Chondrocyte (in vitro differentiated cells): ENCODE measurements at regions not wholly inside any gene's neighbourhood (a gene's known extent, or its start where the extent isn't known, plus 50 kb on each side); places are given as distances from the start of the nearest gene placed in this dataset.
A peak's percentile ranks its signal among the peaks of the same experiment; 100 is the strongest.

Experiments used
- DNase-seq: peaks from one replicate; pipeline ENCODE4 v3.0.0; 2021; ENCODE audit warnings: mixed read lengths, low spot score
- H3K27ac Mint-ChIP-seq: one replicate; pipeline ENCODE4 v1.8.0; 2021; ENCODE audit warnings: mild to moderate bottlenecking, moderate library complexity, mixed read lengths; ENCODE audit not compliant: unreplicated experiment
- H3K27me3 Mint-ChIP-seq: 2 replicates; pipeline ENCODE4 v1.8.0; 2021; ENCODE audit warnings: low read depth, mixed read lengths
- H3K36me3 Mint-ChIP-seq: 2 replicates; pipeline ENCODE4 v1.8.0; 2021; ENCODE audit warnings: low read depth, mixed read lengths
- H3K4me1 Mint-ChIP-seq: 2 replicates; pipeline ENCODE4 v1.8.0; 2021; ENCODE audit warnings: low read depth, mild to moderate bottlenecking, mixed read lengths
- H3K4me3 Mint-ChIP-seq: one replicate; pipeline ENCODE4 v1.8.0; 2021; ENCODE audit warnings: mild to moderate bottlenecking, moderate library complexity, mixed read lengths; ENCODE audit not compliant: unreplicated experiment
- H3K9me3 Mint-ChIP-seq: 2 replicates; pipeline ENCODE4 v1.8.0; 2021; ENCODE audit warnings: low read depth, mixed read lengths
- CTCF ChIP-seq: fragments of 200-600 bp; sonication (generic); IDR thresholded peaks from 2 replicates; pipeline ENCODE4 v1.5.0; 2021; ENCODE audit warnings: antibody characterized with exemption, mild to moderate bottlenecking, moderate library complexity

GRCh38 chr12:58479401-58479800 lies 440.9 kb downstream of the LRIG3 start:
- Mint-ChIP-seq H3K4me3 (no peak overlapping the region), H3K4me1 (peaks cover 3% of the 10 kb centered on the region), H3K36me3 (peaks cover 2% of the 10 kb centered on the region), H3K27me3 (no peaks in the 10 kb centered on the region), H3K27ac (no peak overlapping the region), H3K9me3 (peaks cover 13% of the 10 kb centered on the region)
- DNase-seq: no peak
- no peak for TF ChIP-seq CTCF

- peaks cover 3% of the 10 kb centered on the region for H3K4me1 Mint-ChIP-seq
- no peaks in the 10 kb centered on the region for H3K36me3 Mint-ChIP-seq
- H3K27ac Mint-ChIP-seq: no peak overlapping the region
- no peak for DNase-seq
- TF ChIP-seq CTCF: no peak
- no peaks in the 10 kb centered on the region for H3K27me3 Mint-ChIP-seq
- H3K4me3 Mint-ChIP-seq: no peak overlapping the region
- peaks cover 5% of the 10 kb centered on the region for H3K9me3 Mint-ChIP-seq
Observed at GRCh38 chr12:58481811-58482210, 438.5 kb downstream of the LRIG3 start.

- no peaks in the 10 kb centered on the region for H3K9me3 Mint-ChIP-seq
- H3K4me3 Mint-ChIP-seq: no peak overlapping the region
- H3K27me3 Mint-ChIP-seq: no peaks in the 10 kb centered on the region
- H3K36me3 Mint-ChIP-seq: no peaks in the 10 kb centered on the region
- peaks cover 35% of the 10 kb centered on the region for H3K4me1 Mint-ChIP-seq
- peak overlapping the region; percentile 68 for H3K27ac Mint-ChIP-seq
- no peak for DNase-seq
- TF ChIP-seq CTCF: no peak
Observed at GRCh38 chr12:58487255-58487654, 433.0 kb downstream of the LRIG3 start.

- peaks cover 35% of the 10 kb centered on the region for H3K4me1 Mint-ChIP-seq
- no peak for DNase-seq
- H3K27ac Mint-ChIP-seq: peak overlapping the region; percentile 68
Observed at GRCh38 chr12:58487678-58488161, 432.6 kb downstream of the LRIG3 start.

GRCh38 chr12:58489394-58489793 lies 430.9 kb downstream of the LRIG3 start:
- H3K9me3 Mint-ChIP-seq: no peaks in the 10 kb centered on the region
- no peak for TF ChIP-seq CTCF
- peak overlapping the region; percentile 52 for H3K27ac Mint-ChIP-seq
- no peaks in the 10 kb centered on the region for H3K36me3 Mint-ChIP-seq
- H3K27me3 Mint-ChIP-seq: no peaks in the 10 kb centered on the region
- no peak overlapping the region for H3K4me3 Mint-ChIP-seq
- DNase-seq: no peak
- peaks cover 35% of the 10 kb centered on the region for H3K4me1 Mint-ChIP-seq

More at GRCh38 chr12:58487678-58488161, 432.6 kb downstream of the LRIG3 start:
- Mint-ChIP-seq H3K27me3 (no peaks in the 10 kb centered on the region), H3K4me3 (no peak overlapping the region), H3K36me3 (no peaks in the 10 kb centered on the region), H3K9me3 (no peaks in the 10 kb centered on the region)
- no peak for TF ChIP-seq CTCF
